OCI-LY1 (cell line): ENCODE measurements at regions not wholly inside any gene's neighbourhood (a gene's known extent, or its start where the extent isn't known, plus 50 kb on each side); places are given as distances from the start of the nearest gene placed in this dataset.

Experiments
- H2AFZ ChIP-seq: fragments of 200-600 bp; sonication (generic), shearing (Covaris generic); 2 replicates; pipeline ENCODE4 v1.6.0; 2014; ENCODE audit warnings: antibody characterized with exemption, mild to moderate bottlenecking, low read length
- H3F3A ChIP-seq: fragments of 200-600 bp; sonication (generic), shearing (Covaris generic); 2 replicates; pipeline ENCODE4 v1.6.0; 2014; ENCODE audit warnings: mild to moderate bottlenecking, antibody characterized with exemption, low read length, moderate library complexity; ENCODE audit not compliant: insufficient read depth
- H3K27ac ChIP-seq: fragments of 200-600 bp; sonication (generic); 2 replicates; pipeline ENCODE4 v1.5.1; 2014; ENCODE audit warnings: low read length, mixed run types, mild to moderate bottlenecking, low read depth; ENCODE audit not compliant: poor library complexity, severe bottlenecking
- H3K27me3 ChIP-seq: fragments of 200-600 bp; sonication (generic); 2 replicates; pipeline ENCODE4 v1.6.0; 2014; ENCODE audit warnings: antibody characterized with exemption, mild to moderate bottlenecking, low read length, moderate library complexity; ENCODE audit not compliant: insufficient read depth
- H3K36me3 ChIP-seq: fragments of 200-600 bp; sonication (generic); 2 replicates; pipeline ENCODE4 v1.6.1; 2014; ENCODE audit warnings: mild to moderate bottlenecking, antibody characterized with exemption, low read length, moderate library complexity, mixed read lengths; ENCODE audit not compliant: insufficient read depth
- H3K4me1 ChIP-seq: fragments of 200-600 bp; sonication (generic); 2 replicates; pipeline ENCODE4 v1.5.1; 2014; ENCODE audit warnings: mild to moderate bottlenecking, low read length, moderate library complexity; ENCODE audit not compliant: insufficient read depth, severe bottlenecking
- H3K4me2 ChIP-seq: fragments of 200-600 bp; sonication (generic), shearing (Covaris generic); 2 replicates; pipeline ENCODE4 v1.6.1; 2014; ENCODE audit warnings: low read length
- H3K4me3 ChIP-seq: fragments of 200-600 bp; sonication (generic); 2 replicates; pipeline ENCODE4 v1.5.1; 2014; ENCODE audit warnings: low read length, low read depth, mild to moderate bottlenecking, mixed read lengths; ENCODE audit not compliant: poor library complexity, severe bottlenecking
- H3K79me2 ChIP-seq: fragments of 200-600 bp; shearing (Covaris generic); 2 replicates; pipeline ENCODE4 v1.6.1; 2016; ENCODE audit warnings: mixed run types, low read length, mixed read lengths; ENCODE audit not compliant: insufficient read depth
- H3K9ac ChIP-seq: fragments of 200-600 bp; sonication (generic), shearing (Covaris generic); 2 replicates; pipeline ENCODE4 v1.6.1; 2014; ENCODE audit warnings: mild to moderate bottlenecking, low read length, mixed read lengths
- H3K9me2 ChIP-seq: fragments of 200-600 bp; sonication (generic), shearing (Covaris generic); 2 replicates; pipeline ENCODE4 v1.6.1; 2014; ENCODE audit warnings: low read depth, mild to moderate bottlenecking, low read length, mixed read lengths
- H3K9me3 ChIP-seq: fragments of 200-600 bp; shearing (Covaris generic); 2 replicates; pipeline ENCODE4 v1.6.1; 2014; ENCODE audit warnings: low read length, mixed read lengths
- H4K20me1 ChIP-seq: fragments of 200-600 bp; sonication (generic), shearing (Covaris generic); 2 replicates; pipeline ENCODE4 v1.6.0; 2016; ENCODE audit warnings: mild to moderate bottlenecking, low read length; ENCODE audit not compliant: insufficient read depth
- CTCF ChIP-seq: fragments of 200-600 bp; sonication (generic), shearing (Covaris generic); IDR thresholded peaks from 2 replicates; pipeline ENCODE4 v1.5.1; 2017; ENCODE audit warnings: mild to moderate bottlenecking, antibody characterized with exemption, low read length, moderate library complexity, mixed read lengths
- EZH2 ChIP-seq: fragments of 200-600 bp; sonication (generic), shearing (Covaris generic); IDR thresholded peaks from 2 replicates; pipeline ENCODE4 v1.8.0; 2017; ENCODE audit warnings: borderline replicate concordance, mixed run types, mild to moderate bottlenecking, antibody characterized with exemption, low read length, moderate library complexity, mixed read lengths

GRCh38 chr1:30637183-30637980 lies 86.0 kb downstream of the MATN1 start:
- Histone ChIP-seq H3K27ac (no peak overlapping the region), H3K4me1 (no peaks in the 10 kb centered on the region), H3K9ac (no peak overlapping the region), H3K36me3 (no peaks in the 10 kb centered on the region), H3K4me2 (no peak overlapping the region), H3K79me2 (no peaks in the 10 kb centered on the region), H2AFZ (no peak overlapping the region), H3K27me3 (0 out of 2 replicates have a peak, but pooled peaks cover 11% of the 10 kb centered on the region), H3F3A (no peaks in the 10 kb centered on the region), H3K9me2 (no peaks in the 10 kb centered on the region), H3K4me3 (no peak overlapping the region), H4K20me1 (no peaks in the 10 kb centered on the region), H3K9me3 (no peaks in the 10 kb centered on the region)
- TF ChIP-seq CTCF (no peak), EZH2 (no peak)

GRCh38 chr1:30636621-30637020 lies 86.8 kb downstream of the MATN1 start:
- Histone ChIP-seq H3K9ac (no peak overlapping the region), H3F3A (no peaks in the 10 kb centered on the region)

GRCh38 chr1:30635391-30635975 lies 87.9 kb downstream of the MATN1 start:
- Histone ChIP-seq H3K4me1 (no peaks in the 10 kb centered on the region), H3K27me3 (0 out of 2 replicates have a peak, but pooled peaks cover 7% of the 10 kb centered on the region), H3K36me3 (no peaks in the 10 kb centered on the region), H3K27ac (no peak overlapping the region), H2AFZ (no peak overlapping the region), H3K4me2 (no peak overlapping the region), H3K9me3 (no peaks in the 10 kb centered on the region), H3K9me2 (no peaks in the 10 kb centered on the region), H3F3A (no peaks in the 10 kb centered on the region), H4K20me1 (no peaks in the 10 kb centered on the region), H3K79me2 (no peaks in the 10 kb centered on the region), H3K4me3 (no peak overlapping the region), H3K9ac (no peak overlapping the region)
- TF ChIP-seq CTCF (no peak), EZH2 (no peak)

More at GRCh38 chr1:30636621-30637020, 86.8 kb downstream of the MATN1 start:
- TF ChIP-seq CTCF (no peak), EZH2 (no peak)
- Histone ChIP-seq H3K9me3 (no peaks in the 10 kb centered on the region), H3K9me2 (no peaks in the 10 kb centered on the region), H3K4me1 (no peaks in the 10 kb centered on the region), H3K4me2 (no peak overlapping the region), H3K4me3 (no peak overlapping the region), H3K27me3 (0 out of 2 replicates have a peak, but pooled peaks cover 11% of the 10 kb centered on the region), H3K36me3 (no peaks in the 10 kb centered on the region), H2AFZ (no peak overlapping the region), H3K79me2 (no peaks in the 10 kb centered on the region), H3K27ac (no peak overlapping the region), H4K20me1 (no peaks in the 10 kb centered on the region)
